ENCODE measurements at regions not wholly inside any gene's neighbourhood (a gene's known extent, or its start where the extent isn't known, plus 50 kb on each side); places are given as distances from the start of the nearest gene placed in this dataset.

GRCh38 chr4:38386005-38386551, 277.9 kb upstream of the KLF3 start:
- TF ChIP-seq GATA2 (IDR thresholded peaks at IDR 0.05; ENCODE audit: low read depth, low read length) (no peak), GATA3 (IDR thresholded peaks at IDR 0.05; ENCODE audit: low read depth, low read length) (no peak)

All from SH-SY5Y (cell line).